HCT116 (cell line): ENCODE measurements at regions not wholly inside any gene's neighbourhood (a gene's known extent, or its start where the extent isn't known, plus 50 kb on each side); places are given as distances from the start of the nearest gene placed in this dataset.

ENCODE experiments used
- ATAC-seq: fragments of 200-7000 bp; cut with Tn5 transposase; 2 replicates; pipeline ENCODE4 v1.9.1; 2020; ENCODE audit warnings: mild to moderate bottlenecking, moderate library complexity
- BruUV-seq: library from RNA; stranded (reverse); fragments of 400-500 nt; replicated peaks from 2 replicates; lab custom pipeline; 2021; lab: Mats Ljungman, UMichigan
- CTCF ChIA-PET: fragments of 300-600 bp; sonication (Branson Sonifier 250); formaldehyde crosslinking; loops from one replicate; lab custom pipeline; 2021; ENCODE audit warnings: antibody characterized with exemption; lab: Charles Lee
- POLR2A ChIA-PET: fragments of 300-600, 350-600 bp; sonication (Branson Sonifier 250); formaldehyde crosslinking; loops from one replicate; lab custom pipeline; 2021; ENCODE audit warnings: antibody characterized with exemption; lab: Charles Lee
- RAD21 ChIA-PET, 2 experiments: fragments of 300-600 bp; sonication (Branson Sonifier 250); formaldehyde crosslinking; loops; one replicate each; lab custom pipeline; 2023; ENCODE audit warnings: low total read pairs in 2 of 2; ENCODE audit not compliant: uncharacterized antibody in 2 of 2, unreplicated experiment in 2 of 2, low non-redundant PET in 1 of 2; lab: Charles Lee
- DNase-seq: peaks from one replicate; pipeline ENCODE4 v3.0.0-alpha.2; 2010; ENCODE audit warnings: low read depth, low spot score
- H2AFZ ChIP-seq: fragments of 200-600 bp; shearing (Covaris generic), sonication (generic); 2 replicates; pipeline ENCODE4 v1.6.1; 2017; ENCODE audit warnings: low read depth, mixed run types, mixed read lengths, antibody characterized with exemption, low read length; ENCODE audit not compliant: poor library complexity, severe bottlenecking
- H3K27ac ChIP-seq: 2 replicates; pipeline ENCODE4 v1.5.1; 2012; ENCODE audit warnings: low read depth, low read length
- H3K27me3 ChIP-seq: fragments of 200-600 bp; sonication (generic); 2 replicates; pipeline ENCODE4 v1.6.1; 2016; ENCODE audit warnings: mixed run types, low read length, mixed read lengths; ENCODE audit not compliant: insufficient read depth
- H3K36me3 ChIP-seq, 2 experiments: fragments of 200-500 bp in 1 of 2; fragments of 200-600 bp in 1 of 2; sonication (Bioruptor generic) in 1 of 2; sonication (generic) in 1 of 2; 2 replicates each; pipeline versions ENCODE4 v1.5.1 to v1.6.1; 2014 to 2016; ENCODE audit warnings: low read length in 2 of 2, inconsistent platforms in 1 of 2, mixed read lengths in 1 of 2, mixed run types in 1 of 2; ENCODE audit not compliant: insufficient read depth in 2 of 2, control insufficient read depth in 1 of 2
- H3K4me1 ChIP-seq, 2 experiments: fragments of 200-600 bp in 1 of 2; sonication (generic) in 1 of 2; 2 replicates each; pipeline versions ENCODE4 v1.5.1 to v1.6.1; 2012 to 2017; ENCODE audit warnings: low read length in 2 of 2, inconsistent platforms in 1 of 2, mild to moderate bottlenecking in 1 of 2, mixed read lengths in 1 of 2, mixed run types in 1 of 2, moderate library complexity in 1 of 2; ENCODE audit not compliant: insufficient read depth in 2 of 2, control insufficient read depth in 1 of 2
- H3K4me2 ChIP-seq: fragments of 200-600 bp; sonication (generic); 2 replicates; pipeline ENCODE4 v1.6.1; 2017; ENCODE audit warnings: mixed run types, low read length, mixed read lengths
- H3K4me3 ChIP-seq, 2 experiments: fragments of 200-600 bp in 1 of 2; sonication (generic) in 1 of 2; replicated peaks in 1 of 2; 2 replicates each; pipeline ENCODE4 v1.5.1; 2011 to 2016; ENCODE audit warnings: low read length in 2 of 2, control low read depth in 1 of 2, low read depth in 1 of 2, mild to moderate bottlenecking in 1 of 2, mixed read lengths in 1 of 2, mixed run types in 1 of 2
- H3K79me2 ChIP-seq: fragments of 200-600 bp; sonication (generic); 2 replicates; pipeline ENCODE4 v1.6.1; 2017; ENCODE audit warnings: mild to moderate bottlenecking, mixed run types, low read length, moderate library complexity, mixed read lengths; ENCODE audit not compliant: insufficient read depth
- H3K9ac ChIP-seq: fragments of 200-600 bp; sonication (generic); 2 replicates; pipeline ENCODE4 v1.6.1; 2016; ENCODE audit warnings: low read length, mixed read lengths
- H3K9me2 ChIP-seq: fragments of 200-600 bp; sonication (generic), shearing (Covaris generic); 2 replicates; pipeline ENCODE4 v1.6.1; 2017; ENCODE audit warnings: mixed run types, mild to moderate bottlenecking, moderate library complexity; ENCODE audit not compliant: insufficient read depth
- H3K9me3 ChIP-seq, 2 experiments: fragments of 200-500 bp in 1 of 2; fragments of 200-600 bp in 1 of 2; sonication (Bioruptor generic) in 1 of 2; sonication (generic) in 1 of 2; 2 replicates each; pipeline ENCODE4 v1.6.1; 2014 to 2017; ENCODE audit warnings: low read length in 2 of 2, mixed read lengths in 2 of 2, inconsistent platforms in 1 of 2, low read depth in 1 of 2, mild to moderate bottlenecking in 1 of 2, mixed run types in 1 of 2, moderate library complexity in 1 of 2; ENCODE audit not compliant: control insufficient read depth in 1 of 2, insufficient read depth in 1 of 2
- H4K20me1 ChIP-seq: fragments of 200-600 bp; sonication (generic), shearing (Covaris generic); 2 replicates; pipeline ENCODE4 v1.6.1; 2017; ENCODE audit warnings: mixed run types, mild to moderate bottlenecking, moderate library complexity; ENCODE audit not compliant: insufficient read depth
- ATF3 ChIP-seq: IDR thresholded peaks from 2 replicates; pipeline ENCODE4 v1.6.1; 2012
- CBX3 ChIP-seq: IDR thresholded peaks from 2 replicates; pipeline ENCODE4 v1.6.1; 2012; ENCODE audit warnings: low read depth
- CEBPB ChIP-seq: IDR thresholded peaks from 2 replicates; pipeline ENCODE4 v1.6.1; 2012; ENCODE audit warnings: low read depth
- CTCF ChIP-seq, 3 experiments: fragments of 200-600 bp in 1 of 3; sonication (generic) in 1 of 3; IDR thresholded peaks in 2 of 3; conservative IDR thresholded peaks in 1 of 3; 2 replicates each; pipeline ENCODE4 v1.5.1; 2012 to 2017; ENCODE audit warnings: low read depth in 2 of 3, low read length in 2 of 3, antibody characterized with exemption in 1 of 3, borderline replicate concordance in 1 of 3, control low read depth in 1 of 3, mild to moderate bottlenecking in 1 of 3, mixed read lengths in 1 of 3, mixed run types in 1 of 3, moderate library complexity in 1 of 3; ENCODE audit not compliant: insufficient read depth in 1 of 3
- ELF1 ChIP-seq: IDR thresholded peaks from 2 replicates; pipeline ENCODE4 v1.6.1; 2012; ENCODE audit warnings: low read depth, borderline replicate concordance
- FOSL1 ChIP-seq: IDR thresholded peaks from 2 replicates; pipeline ENCODE4 v1.6.1; 2012; ENCODE audit warnings: low read depth
- JUND ChIP-seq: IDR thresholded peaks from 2 replicates; pipeline ENCODE4 v1.6.1; 2012
- MAX ChIP-seq: IDR thresholded peaks from 2 replicates; pipeline ENCODE4 v1.6.1; 2012
- POLR2A ChIP-seq: IDR thresholded peaks from 2 replicates; pipeline ENCODE4 v1.7.0; 2011; ENCODE audit warnings: borderline replicate concordance; ENCODE audit not compliant: insufficient read depth, insufficient read length; ENCODE audit errors: extremely low read depth
- POLR2AphosphoS5 ChIP-seq: IDR thresholded peaks from 2 replicates; pipeline ENCODE4 v1.6.1; 2011; ENCODE audit warnings: mild to moderate bottlenecking, low read depth, low read length, moderate library complexity
- RAD21 ChIP-seq: IDR thresholded peaks from 2 replicates; pipeline ENCODE4 v1.6.1; 2012; ENCODE audit warnings: low read depth, mild to moderate bottlenecking
- TCF7L2 ChIP-seq: IDR thresholded peaks from 2 replicates; pipeline ENCODE4 v1.7.0; 2011; ENCODE audit warnings: borderline replicate concordance, inconsistent platforms; ENCODE audit not compliant: insufficient read depth, insufficient read length; ENCODE audit errors: extremely low read depth
- ZBTB33 ChIP-seq: IDR thresholded peaks from 2 replicates; pipeline ENCODE4 v1.6.1; 2011; ENCODE audit warnings: mild to moderate bottlenecking, low read length, moderate library complexity; ENCODE audit not compliant: insufficient replicate concordance; ENCODE audit errors: extremely low read depth
- ZFX ChIP-seq: fragments of 450-650 bp; IDR thresholded peaks from 2 replicates; pipeline ENCODE4 v1.6.1; 2017
- ZNF274 ChIP-seq: fragments of 200-500 bp; sonication (Bioruptor generic); IDR thresholded peaks from 2 replicates; pipeline ENCODE4 v1.6.1; 2014; ENCODE audit warnings: mild to moderate bottlenecking, low read depth, low read length, inconsistent platforms
- intact Hi-C: fragments of 100-400 bp; cut with micrococcal nuclease; formaldehyde crosslinking; loops from 2 replicates; pipeline ENCODE4 v1.10.0; 2022
- TF ChIP-seq, protein P1 (sequence below): IDR thresholded peaks from 2 replicates; pipeline ENCODE4 v1.6.1; 2012; ENCODE audit warnings: low read depth

GRCh38 chr11:115784796-115785521 lies 280.7 kb upstream of the CADM1 start:
- Histone ChIP-seq H3K79me2 (no peaks in the 10 kb centered on the region), H3K9me2 (no peaks in the 10 kb centered on the region), H3K36me3 (no peaks in the 10 kb centered on the region), H3K4me2 (no peak overlapping the region), H2AFZ (no peak overlapping the region), H3K4me3 (no peak overlapping the region), H3K9me3 (peaks cover 0 to 3% of the 10 kb centered on the region in 2 experiments; a peak in 2 of 4 replicates), H4K20me1 (no peaks in the 10 kb centered on the region), H3K9ac (no peak overlapping the region), H3K27me3 (no peaks in the 10 kb centered on the region), H3K27ac (no peak overlapping the region), H3K4me1 (no peaks in the 10 kb centered on the region)
- intact Hi-C loops, result no loop called here
- ChIA-PET POLR2A (no interaction called here), RAD21 (no interaction called here), CTCF (no interaction called here)
- ATAC-seq, result no peak
- BruUV-seq, result no TSS peak
- no peak for TF ChIP-seq ATF3
- no peak for TF ChIP-seq JUND
- TF ChIP-seq CTCF (IDR thresholded peaks at IDR 0.05 in 2 of 3, conservative IDR thresholded peaks at IDR 0.05 in 1 of 3; ENCODE audit: borderline replicate concordance in 1 of 3, insufficient read depth in 1 of 3, low read depth in 2 of 3, low read length in 2 of 3), result no peak
- no peak for TF ChIP-seq ZBTB33
- TF ChIP-seq ZNF274, result no peak
- no peak for TF ChIP-seq CBX3
- TF ChIP-seq CEBPB, result no peak
- no peak for TF ChIP-seq POLR2A
- no peak for TF ChIP-seq ZFX
- TF ChIP-seq ELF1, result no peak
- TF ChIP-seq, protein P1, sequence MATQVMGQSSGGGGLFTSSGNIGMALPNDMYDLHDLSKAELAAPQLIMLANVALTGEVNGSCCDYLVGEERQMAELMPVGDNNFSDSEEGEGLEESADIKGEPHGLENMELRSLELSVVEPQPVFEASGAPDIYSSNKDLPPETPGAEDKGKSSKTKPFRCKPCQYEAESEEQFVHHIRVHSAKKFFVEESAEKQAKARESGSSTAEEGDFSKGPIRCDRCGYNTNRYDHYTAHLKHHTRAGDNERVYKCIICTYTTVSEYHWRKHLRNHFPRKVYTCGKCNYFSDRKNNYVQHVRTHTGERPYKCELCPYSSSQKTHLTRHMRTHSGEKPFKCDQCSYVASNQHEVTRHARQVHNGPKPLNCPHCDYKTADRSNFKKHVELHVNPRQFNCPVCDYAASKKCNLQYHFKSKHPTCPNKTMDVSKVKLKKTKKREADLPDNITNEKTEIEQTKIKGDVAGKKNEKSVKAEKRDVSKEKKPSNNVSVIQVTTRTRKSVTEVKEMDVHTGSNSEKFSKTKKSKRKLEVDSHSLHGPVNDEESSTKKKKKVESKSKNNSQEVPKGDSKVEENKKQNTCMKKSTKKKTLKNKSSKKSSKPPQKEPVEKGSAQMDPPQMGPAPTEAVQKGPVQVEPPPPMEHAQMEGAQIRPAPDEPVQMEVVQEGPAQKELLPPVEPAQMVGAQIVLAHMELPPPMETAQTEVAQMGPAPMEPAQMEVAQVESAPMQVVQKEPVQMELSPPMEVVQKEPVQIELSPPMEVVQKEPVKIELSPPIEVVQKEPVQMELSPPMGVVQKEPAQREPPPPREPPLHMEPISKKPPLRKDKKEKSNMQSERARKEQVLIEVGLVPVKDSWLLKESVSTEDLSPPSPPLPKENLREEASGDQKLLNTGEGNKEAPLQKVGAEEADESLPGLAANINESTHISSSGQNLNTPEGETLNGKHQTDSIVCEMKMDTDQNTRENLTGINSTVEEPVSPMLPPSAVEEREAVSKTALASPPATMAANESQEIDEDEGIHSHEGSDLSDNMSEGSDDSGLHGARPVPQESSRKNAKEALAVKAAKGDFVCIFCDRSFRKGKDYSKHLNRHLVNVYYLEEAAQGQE, result no peak
- no peak for TF ChIP-seq POLR2AphosphoS5
- TF ChIP-seq RAD21, result no peak
- TF ChIP-seq FOSL1, result no peak
- TF ChIP-seq TCF7L2, result no peak
- no peak for TF ChIP-seq MAX
- DNase-seq, result no peak
